ENCODE measurements at regions not wholly inside any gene's neighbourhood (a gene's known extent, or its start where the extent isn't known, plus 50 kb on each side); places are given as distances from the start of the nearest gene placed in this dataset.

- Histone ChIP-seq H3K9me3 (replicated peaks; ENCODE audit: control insufficient read depth, insufficient read depth, low read length) (no peaks in the 10 kb centered on the region; the same call in 2 of the 3 replicates), H3K27me3 (replicated peaks in 1 of 2; ENCODE audit: control insufficient read depth in 2 of 2, insufficient read depth in 2 of 2, low read length in 1 of 2) (0 out of 4 replicates have a peak, but pooled peaks cover 0 to 2% of the 10 kb centered on the region in 2 experiments), H3K36me3 (ENCODE audit: control insufficient read depth in 2 of 2, insufficient read depth in 2 of 2, low read length in 1 of 2) (no peaks in the 10 kb centered on the region), H3K4me2 (ENCODE audit: control insufficient read depth, insufficient read depth) (no peak overlapping the region), H3K4me1 (ENCODE audit: control insufficient read depth, insufficient read depth, low read length) (peaks cover 3% of the 10 kb centered on the region), H4K20me1 (ENCODE audit: control insufficient read depth, insufficient read depth) (no peaks in the 10 kb centered on the region), H3K27ac (ENCODE audit: control insufficient read depth, insufficient read depth) (no peak overlapping the region), H3K9ac (ENCODE audit: control insufficient read depth, insufficient read depth, low read length) (no peak overlapping the region), H2AFZ (ENCODE audit: control insufficient read depth, low read depth, low read length) (no peak overlapping the region), H3K4me3 (no peak overlapping the region), H3K79me2 (ENCODE audit: control insufficient read depth, insufficient read depth, low read length) (no peaks in the 10 kb centered on the region)
- no TSS peak for BruUV-seq (replicated peaks)
- in situ Hi-C loops (cut with MboI), result no loop called here
- TF ChIP-seq HCFC1 (IDR thresholded peaks at IDR 0.05; ENCODE audit: low read length) (no peak), KLF5 (IDR thresholded peaks at IDR 0.05; ENCODE audit: partially characterized antibody) (no peak), ZNF207 (IDR thresholded peaks at IDR 0.05; ENCODE audit: borderline replicate concordance) (no peak), JUNB (IDR thresholded peaks at IDR 0.05) (no peak), CEBPB (IDR thresholded peaks at IDR 0.05; ENCODE audit: borderline replicate concordance in 1 of 2, low read depth in 2 of 2, low read length in 2 of 2) (no peak), POU2F2 (IDR thresholded peaks at IDR 0.05; ENCODE audit: borderline replicate concordance, low read depth, low read length) (no peak), USF1 (IDR thresholded peaks at IDR 0.05; ENCODE audit: borderline replicate concordance, extremely low read length, insufficient read depth, low read depth, low read length) (no peak), MXI1 (IDR thresholded peaks at IDR 0.05; ENCODE audit: low read depth, low read length) (no peak), RBBP5 (conservative IDR thresholded peaks at IDR 0.05) (no peak), HDAC2 (IDR thresholded peaks at IDR 0.05) (no peak), ZBTB11 (CRISPR knock-in tag; IDR thresholded peaks at IDR 0.05) (no peak), E4F1 (IDR thresholded peaks at IDR 0.05; ENCODE audit: borderline replicate concordance, partially characterized antibody) (no peak), NKRF (conservative IDR thresholded peaks at IDR 0.05) (no peak), POLR2AphosphoS2 (IDR thresholded peaks at IDR 0.05; ENCODE audit: low read depth, low read length) (no peak), BHLHE40 (IDR thresholded peaks at IDR 0.05; ENCODE audit: borderline replicate concordance in 1 of 2, low read depth in 2 of 2, low read length in 1 of 2) (no peak)
- DNase-seq (ENCODE audit: low read depth, low spot score) (no peak), ATAC-seq (no peak), FAIRE-seq (no peak)
- SMC1A ChIA-PET (ENCODE audit: uncharacterized antibody, unreplicated experiment), result interaction anchor here (0.6 to 1.1 kb wide), 2 partner anchors 68 to 417 kb away, joined by 3 read pairs; no protein-coding TSS in a partner anchor
- intact Hi-C loops (cut with micrococcal nuclease; ENCODE audit: unreplicated experiment), result no loop called here
- POLR2A ChIA-PET, result no interaction called here
- RAD21 ChIA-PET (ENCODE audit: unreplicated experiment), result no interaction called here
- WGBS (ENCODE audit: insufficient coverage, insufficient replicate concordance, low lambda C conversion rate, missing lambda C conversion rate), result 0% methylated on average over 2 of the region's 2 CpGs
- CTCF ChIA-PET, result interaction anchor here (1.0 to 1.4 kb wide), 2 partner anchors 84 to 292 kb away, joined by 3 to 5 read pairs; no protein-coding TSS in a partner anchor
These were observed 67.0 kb upstream of the TNFSF18 start for GRCh38 chr1:173117761-173118160.

All from GM12878 (cell line).